ENCODE measurements at regions not wholly inside any gene's neighbourhood (a gene's known extent, or its start where the extent isn't known, plus 50 kb on each side); places are given as distances from the start of the nearest gene placed in this dataset.
"Not testable (repeated sequence)": the region's sequence is repeated elsewhere in the genome, so short reads cannot be mapped to it uniquely, and the experiment has no call there.

DNA sequence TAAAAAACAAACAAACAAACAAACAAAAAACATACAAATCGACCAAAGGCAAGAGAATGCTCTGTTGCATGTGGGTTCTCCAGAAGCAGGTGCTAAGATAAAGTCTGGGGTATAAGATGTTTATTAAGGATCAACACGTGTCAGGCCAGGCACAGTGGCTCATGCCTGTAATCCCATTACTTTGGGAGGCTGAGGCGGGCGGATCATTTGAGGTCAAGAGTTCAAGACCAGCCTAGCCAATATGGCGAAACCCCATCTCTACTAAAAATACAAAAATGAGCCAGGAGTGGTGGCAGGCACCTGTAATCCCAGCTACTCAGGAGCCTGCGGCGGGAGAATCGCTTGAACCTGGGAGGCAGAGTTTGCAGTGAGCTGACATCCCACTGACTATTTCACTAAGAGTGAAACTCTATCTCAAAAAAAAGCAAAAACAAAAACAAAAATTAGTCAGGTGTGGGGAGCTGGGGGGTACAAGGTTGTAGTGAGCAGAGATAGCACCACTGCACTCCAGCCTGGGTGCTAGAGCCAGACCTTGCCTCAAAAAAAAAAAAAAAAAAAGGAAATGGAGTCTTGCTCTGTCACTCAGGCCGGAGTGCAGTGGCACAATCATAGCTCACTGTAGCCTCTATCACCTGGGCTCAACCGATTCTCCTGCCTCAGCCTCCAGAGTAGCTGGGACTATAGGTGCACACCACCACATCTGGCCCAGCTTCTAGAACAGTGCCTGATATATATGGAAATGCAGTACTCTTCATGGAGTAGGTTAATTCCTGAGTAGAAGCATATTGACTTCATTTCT, 86.8 kb upstream of the JARID2 start:
- intact Hi-C loops (cut with micrococcal nuclease): no loop called here
- TF ChIP-seq, protein P1, sequence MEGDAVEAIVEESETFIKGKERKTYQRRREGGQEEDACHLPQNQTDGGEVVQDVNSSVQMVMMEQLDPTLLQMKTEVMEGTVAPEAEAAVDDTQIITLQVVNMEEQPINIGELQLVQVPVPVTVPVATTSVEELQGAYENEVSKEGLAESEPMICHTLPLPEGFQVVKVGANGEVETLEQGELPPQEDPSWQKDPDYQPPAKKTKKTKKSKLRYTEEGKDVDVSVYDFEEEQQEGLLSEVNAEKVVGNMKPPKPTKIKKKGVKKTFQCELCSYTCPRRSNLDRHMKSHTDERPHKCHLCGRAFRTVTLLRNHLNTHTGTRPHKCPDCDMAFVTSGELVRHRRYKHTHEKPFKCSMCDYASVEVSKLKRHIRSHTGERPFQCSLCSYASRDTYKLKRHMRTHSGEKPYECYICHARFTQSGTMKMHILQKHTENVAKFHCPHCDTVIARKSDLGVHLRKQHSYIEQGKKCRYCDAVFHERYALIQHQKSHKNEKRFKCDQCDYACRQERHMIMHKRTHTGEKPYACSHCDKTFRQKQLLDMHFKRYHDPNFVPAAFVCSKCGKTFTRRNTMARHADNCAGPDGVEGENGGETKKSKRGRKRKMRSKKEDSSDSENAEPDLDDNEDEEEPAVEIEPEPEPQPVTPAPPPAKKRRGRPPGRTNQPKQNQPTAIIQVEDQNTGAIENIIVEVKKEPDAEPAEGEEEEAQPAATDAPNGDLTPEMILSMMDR (IDR thresholded peaks at IDR 0.05; ENCODE audit: borderline replicate concordance): no peak
- H3K4me1 ChIP-seq: no peaks in the 10 kb centered on the region

DNA sequence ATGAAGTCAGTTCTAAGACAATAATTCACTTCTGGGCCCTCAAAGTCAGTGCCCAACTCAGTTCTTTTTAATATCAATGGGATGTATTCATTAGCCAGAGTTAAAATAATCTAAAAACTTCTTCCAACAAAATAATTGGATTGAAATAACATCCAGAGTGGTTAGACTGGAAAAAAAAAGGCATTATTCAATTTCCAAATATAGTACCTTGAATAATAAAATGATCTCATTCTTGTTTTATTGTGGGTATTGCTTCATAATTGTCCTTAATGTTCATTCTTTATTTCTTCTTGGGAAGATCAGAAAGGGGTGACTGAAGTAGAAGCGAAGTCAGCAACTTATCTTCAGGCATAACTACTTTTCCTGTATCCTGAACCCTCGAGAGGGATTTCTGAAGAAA, 85.1 kb upstream of the JARID2 start:
- no peak for DNase-seq
- Histone ChIP-seq H3K36me3 (no peaks in the 10 kb centered on the region), H3K27me3 (ENCODE audit: low read depth) (no peaks in the 10 kb centered on the region), H3K4me1 (no peaks in the 10 kb centered on the region), H3K4me3 (no peak overlapping the region), H3K27ac (replicated peaks) (no peak overlapping the region), H3K9me3 (replicated peaks) (no peaks in the 10 kb centered on the region)
- intact Hi-C loops (cut with micrococcal nuclease): no loop called here
- TF ChIP-seq, protein P1 (IDR thresholded peaks at IDR 0.05; ENCODE audit: borderline replicate concordance): no peak

More for the DNA sequence above, 86.8 kb upstream of the JARID2 start:
- no peaks in the 10 kb centered on the region for H3K9me3 ChIP-seq (replicated peaks)
- no peak for DNase-seq
- H3K36me3 ChIP-seq: no peaks in the 10 kb centered on the region
- H3K27ac ChIP-seq (replicated peaks): no peak overlapping the region
- H3K4me3 ChIP-seq: no peak overlapping the region
- no peaks in the 10 kb centered on the region for H3K27me3 ChIP-seq (ENCODE audit: low read depth)

DNA sequence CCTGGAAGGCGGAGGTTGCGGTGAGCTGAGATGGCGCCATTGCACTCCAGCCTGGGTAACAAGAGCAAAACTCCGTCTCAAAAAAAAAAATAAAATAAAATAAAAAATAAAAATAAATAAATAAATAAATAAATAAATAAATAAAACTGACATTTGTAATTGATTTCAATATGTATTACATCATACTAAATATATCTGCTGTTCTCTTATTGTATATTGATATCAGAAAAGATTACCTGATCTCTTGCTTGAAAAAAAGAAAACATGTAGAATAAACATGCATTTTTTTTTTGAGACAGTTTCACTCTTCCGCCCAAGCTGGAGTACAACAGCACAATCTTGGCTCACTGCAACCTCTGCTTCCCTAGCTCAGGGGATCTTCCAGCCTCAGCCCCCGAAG, 81.0 kb upstream of the JARID2 start:
- DNase-seq; intact Hi-C loops (cut with micrococcal nuclease); H3K36me3 ChIP-seq; H3K9me3 ChIP-seq (replicated peaks); H3K4me3 ChIP-seq; H3K27ac ChIP-seq (replicated peaks); H3K4me1 ChIP-seq; H3K27me3 ChIP-seq (ENCODE audit: low read depth): not testable (repeated sequence)

DNA sequence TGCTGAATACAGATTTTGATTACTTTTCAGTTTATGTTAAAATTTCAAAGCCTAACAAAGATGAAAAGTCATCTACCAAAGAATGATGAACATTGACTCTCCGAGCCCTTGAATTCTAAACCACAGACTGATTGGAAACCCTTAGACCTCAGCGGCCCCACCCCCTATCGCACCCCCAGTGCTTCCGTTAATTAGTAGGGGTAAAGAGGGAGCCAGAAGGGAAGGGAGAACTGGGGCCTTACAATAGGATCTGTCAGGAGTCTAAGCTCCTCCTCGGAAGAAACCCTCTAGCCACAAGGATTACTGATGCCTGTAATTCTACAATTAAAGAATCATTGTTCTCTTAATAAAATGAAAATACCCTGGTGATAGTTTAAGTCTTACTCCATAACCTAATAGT, 79.7 kb upstream of the JARID2 start:
- H3K27ac ChIP-seq (replicated peaks): no peak overlapping the region
- DNase-seq: no peak
- H3K4me1 ChIP-seq: no peaks in the 10 kb centered on the region
- TF ChIP-seq, protein P1 (IDR thresholded peaks at IDR 0.05; ENCODE audit: borderline replicate concordance): no peak
- no peaks in the 10 kb centered on the region for H3K9me3 ChIP-seq (replicated peaks)
- H3K36me3 ChIP-seq: no peaks in the 10 kb centered on the region
- intact Hi-C loops (cut with micrococcal nuclease): no loop called here
- no peak overlapping the region for H3K4me3 ChIP-seq
- no peaks in the 10 kb centered on the region for H3K27me3 ChIP-seq (ENCODE audit: low read depth)

DNA sequence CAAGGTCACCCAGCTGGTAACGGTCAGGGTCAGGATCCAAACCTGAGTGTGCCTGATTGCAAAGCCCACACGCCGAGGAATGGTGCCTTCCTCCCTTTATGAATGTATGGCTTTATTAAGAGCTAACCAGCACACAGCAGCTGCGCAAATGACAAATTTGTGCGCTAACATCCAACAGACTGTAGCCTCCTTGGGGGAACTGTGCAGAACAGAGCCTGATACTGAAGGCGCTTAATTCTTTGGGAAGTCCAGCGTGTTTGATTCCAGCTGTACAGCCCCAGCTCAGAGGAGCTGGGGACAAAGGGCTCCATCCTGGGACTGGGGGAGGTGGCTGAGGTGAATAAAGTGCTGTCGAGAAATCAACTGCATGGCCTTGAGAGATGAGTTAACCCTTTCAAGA, 75.7 kb upstream of the JARID2 start:
- Histone ChIP-seq H3K4me3 (no peak overlapping the region), H3K27ac (replicated peaks) (no peak overlapping the region), H3K36me3 (no peaks in the 10 kb centered on the region), H3K9me3 (replicated peaks) (no peaks in the 10 kb centered on the region), H3K27me3 (ENCODE audit: low read depth) (no peaks in the 10 kb centered on the region), H3K4me1 (no peaks in the 10 kb centered on the region)
- TF ChIP-seq, protein P1 (IDR thresholded peaks at IDR 0.05; ENCODE audit: borderline replicate concordance): no peak
- intact Hi-C loops (cut with micrococcal nuclease): no loop called here
- no peak for DNase-seq

DNA sequence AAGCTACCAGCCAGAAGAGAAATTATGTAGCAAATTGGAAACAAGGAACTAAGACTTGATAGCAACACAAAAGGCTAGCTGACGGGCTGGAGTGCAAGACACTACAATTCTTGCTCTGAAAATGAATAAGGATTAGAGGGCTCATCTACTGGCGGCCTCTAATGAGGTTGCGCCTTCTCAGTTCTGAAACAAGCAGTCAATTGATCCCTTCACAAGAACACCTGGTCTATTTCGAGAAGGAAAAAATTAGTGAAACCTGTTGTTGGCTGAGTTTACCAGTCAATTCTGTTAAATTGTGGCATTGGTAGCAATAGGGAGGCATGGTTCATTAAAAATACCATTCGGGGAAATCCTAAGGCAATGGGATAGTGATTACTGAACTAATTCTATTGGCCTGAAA, 74.8 kb upstream of the JARID2 start:
- intact Hi-C loops (cut with micrococcal nuclease): no loop called here
- TF ChIP-seq, protein P1 (IDR thresholded peaks at IDR 0.05; ENCODE audit: borderline replicate concordance): no peak
- DNase-seq: no peak
- H3K9me3 ChIP-seq (replicated peaks): no peaks in the 10 kb centered on the region
- no peaks in the 10 kb centered on the region for H3K27me3 ChIP-seq (ENCODE audit: low read depth)
- no peaks in the 10 kb centered on the region for H3K4me1 ChIP-seq
- no peak overlapping the region for H3K4me3 ChIP-seq
- no peaks in the 10 kb centered on the region for H3K36me3 ChIP-seq
- no peak overlapping the region for H3K27ac ChIP-seq (replicated peaks)
